ENCODE measurements at regions not wholly inside any gene's neighbourhood (a gene's known extent, or its start where the extent isn't known, plus 50 kb on each side); places are given as distances from the start of the nearest gene placed in this dataset.

- DNase-seq: no peak
These were observed 92.9 kb upstream of the CXCR4 start for GRCh38 chr2:136210822-136211221.

GRCh38 chr2:136210455-136210805 is 92.5 kb upstream of the CXCR4 start:
- DNase-seq: no peak

GRCh38 chr2:136209561-136210454 is 91.9 kb upstream of the CXCR4 start:
- DNase-seq: no peak

- DNase-seq: no peak
These were observed 90.9 kb upstream of the CXCR4 start for GRCh38 chr2:136208682-136209420.

GRCh38 chr2:136207665-136208064 is 89.7 kb upstream of the CXCR4 start:
- DNase-seq: no peak

GRCh38 chr2:136207030-136207623 is 89.2 kb upstream of the CXCR4 start:
- DNase-seq: peak; percentile 16

GRCh38 chr2:136206613-136207012 is 88.7 kb upstream of the CXCR4 start:
- DNase-seq: no peak

GRCh38 chr2:136205615-136206014 is 87.7 kb upstream of the CXCR4 start:
- no peak for DNase-seq

GRCh38 chr2:136204971-136205370 is 87.0 kb upstream of the CXCR4 start:
- no peak for DNase-seq

- no peak for DNase-seq
These were observed 77.3 kb upstream of the CXCR4 start for GRCh38 chr2:136195226-136195625.

- no peak for DNase-seq
These were observed 73.1 kb upstream of the CXCR4 start for GRCh38 chr2:136191041-136191440.

GRCh38 chr2:136189221-136189782 is 71.4 kb upstream of the CXCR4 start:
- DNase-seq: no peak

- no peak for DNase-seq
These were observed 70.1 kb upstream of the CXCR4 start for GRCh38 chr2:136188086-136188485.

GRCh38 chr2:136185981-136186776 is 68.2 kb upstream of the CXCR4 start:
- no peak for DNase-seq

GRCh38 chr2:136183097-136183496 is 65.1 kb upstream of the CXCR4 start:
- peak; percentile 13 for DNase-seq

- DNase-seq: no peak
These were observed 64.4 kb upstream of the CXCR4 start for GRCh38 chr2:136182315-136182714.

- DNase-seq: no peak
These were observed 61.6 kb upstream of the CXCR4 start for GRCh38 chr2:136179602-136179975.

GRCh38 chr2:136178941-136179601 is 61.1 kb upstream of the CXCR4 start:
- no peak for DNase-seq

- DNase-seq: no peak
These were observed 57.9 kb upstream of the CXCR4 start for GRCh38 chr2:136175868-136176267.

GRCh38 chr2:136175466-136175865 is 57.5 kb upstream of the CXCR4 start:
- DNase-seq: no peak

- peak; percentile 20 for DNase-seq
These were observed 55.2 kb upstream of the CXCR4 start for GRCh38 chr2:136173126-136173525.

GRCh38 chr2:136171223-136171622 is 53.3 kb upstream of the CXCR4 start:
- DNase-seq: no peak

Measured in hematopoietic multipotent progenitor cell treated with erythropoietin and hydrocortisone succinate and interleukin-3 and kit ligand, for 8 days (in vitro differentiated cells).